Trophoblast cell (in vitro differentiated cells and primary cell): ENCODE measurements at regions not wholly inside any gene's neighbourhood (a gene's known extent, or its start where the extent isn't known, plus 50 kb on each side); places are given as distances from the start of the nearest gene placed in this dataset.

Experiments used
- DNase-seq, 2 donors: peaks; one replicate each; pipeline ENCODE4 v3.0.0-alpha.2; 2016
- H2AFZ ChIP-seq: 2 replicates; pipeline ENCODE4 v1.6.1; 2013; ENCODE audit warnings: low read length, moderate library complexity, mild to moderate bottlenecking; ENCODE audit not compliant: insufficient read depth, poor library complexity
- H2AK5ac ChIP-seq: 2 replicates; pipeline ENCODE4 v1.6.1; 2013; ENCODE audit warnings: mild to moderate bottlenecking, low read length
- H2BK120ac ChIP-seq: 2 replicates; pipeline ENCODE4 v1.6.1; 2013; ENCODE audit warnings: low read length, mild to moderate bottlenecking, moderate library complexity; ENCODE audit not compliant: insufficient read depth, poor library complexity
- H2BK12ac ChIP-seq: 2 replicates; pipeline ENCODE4 v1.6.1; 2013; ENCODE audit warnings: mild to moderate bottlenecking, low read length, moderate library complexity
- H2BK5ac ChIP-seq: 2 replicates; pipeline ENCODE4 v1.6.1; 2013; ENCODE audit warnings: low read length, low read depth, moderate library complexity, mild to moderate bottlenecking; ENCODE audit not compliant: poor library complexity
- H3K14ac ChIP-seq: 2 replicates; pipeline ENCODE4 v1.6.1; 2013; ENCODE audit warnings: mild to moderate bottlenecking, low read length
- H3K18ac ChIP-seq: 2 replicates; pipeline ENCODE4 v1.6.1; 2013; ENCODE audit warnings: mild to moderate bottlenecking, low read length
- H3K23ac ChIP-seq: 2 replicates; pipeline ENCODE4 v1.6.1; 2013; ENCODE audit warnings: low read length
- H3K27ac ChIP-seq: 2 replicates; pipeline ENCODE4 v1.5.1; 2013; ENCODE audit warnings: low read depth, mild to moderate bottlenecking, inconsistent platforms, low read length, moderate library complexity
- H3K27me3 ChIP-seq: 2 replicates; pipeline ENCODE4 v1.6.1; 2013; ENCODE audit warnings: inconsistent platforms, mild to moderate bottlenecking, low read length, moderate library complexity; ENCODE audit not compliant: insufficient read depth
- H3K36me3 ChIP-seq, 2 experiments: 1 replicate in 1 of 2; 2 replicates in 1 of 2; pipeline ENCODE4 v1.6.1; 2013; ENCODE audit warnings: low read length in 2 of 2, mild to moderate bottlenecking in 2 of 2, moderate library complexity in 1 of 2; ENCODE audit not compliant: insufficient read depth in 2 of 2, control insufficient read depth in 1 of 2
- H3K4ac ChIP-seq: 2 replicates; pipeline ENCODE4 v1.6.1; 2013; ENCODE audit warnings: low read depth, mild to moderate bottlenecking, low read length, moderate library complexity
- H3K4me1 ChIP-seq, 2 experiments: 1 replicate in 1 of 2; 2 replicates in 1 of 2; pipeline ENCODE4 v1.6.1; 2013; ENCODE audit warnings: low read length in 2 of 2, mild to moderate bottlenecking in 2 of 2, moderate library complexity in 1 of 2; ENCODE audit not compliant: insufficient read depth in 2 of 2, control insufficient read depth in 1 of 2
- H3K4me2 ChIP-seq: 2 replicates; pipeline ENCODE4 v1.6.1; 2013; ENCODE audit warnings: inconsistent platforms, mild to moderate bottlenecking, low read length, moderate library complexity
- H3K4me3 ChIP-seq: 2 replicates; pipeline ENCODE4 v1.5.1; 2013; ENCODE audit warnings: mild to moderate bottlenecking, low read depth, low read length, inconsistent platforms
- H3K79me1 ChIP-seq: one replicate; pipeline ENCODE4 v1.6.1; 2013; ENCODE audit warnings: low read length
- H3K79me2 ChIP-seq: 2 replicates; pipeline ENCODE4 v1.6.1; 2013; ENCODE audit warnings: low read length, mild to moderate bottlenecking; ENCODE audit not compliant: control insufficient read depth, insufficient read depth, poor library complexity
- H3K9ac ChIP-seq: 2 replicates; pipeline ENCODE4 v1.6.1; 2013; ENCODE audit warnings: mild to moderate bottlenecking, low read length
- H3K9me3 ChIP-seq: 2 replicates; pipeline ENCODE4 v1.6.1; 2013; ENCODE audit warnings: low read depth, mild to moderate bottlenecking, control low read depth, inconsistent platforms, low read length; ENCODE audit not compliant: insufficient read depth
- H4K12ac ChIP-seq: 2 replicates; pipeline ENCODE4 v1.6.1; 2013; ENCODE audit warnings: low read depth, mild to moderate bottlenecking, low read length, moderate library complexity
- H4K8ac ChIP-seq: 2 replicates; pipeline ENCODE4 v1.6.1; 2013; ENCODE audit warnings: low read depth, mild to moderate bottlenecking, low read length, moderate library complexity
- H4K91ac ChIP-seq: one replicate; pipeline ENCODE4 v1.6.1; 2013; ENCODE audit warnings: low read depth, mild to moderate bottlenecking, low read length, moderate library complexity
- WGBS: extraction: QIAGEN DNeasy Blood & Tissue Kit; methylation state at CpG from one replicate; pipeline ENCODE4 v1.1.7; 2013; ENCODE audit warnings: missing lambda C conversion rate; ENCODE audit not compliant: insufficient read length, insufficient coverage; ENCODE audit errors: extremely low coverage; 5-methylcytosine and 5-hydroxymethylcytosine counted together

GRCh38 chr14:66306101-66306500, 180.1 kb upstream of the CCDC196 start:
- Histone ChIP-seq H3K18ac (no peak overlapping the region), H4K91ac (no peak overlapping the region), H4K8ac (no peak overlapping the region), H3K4me1 (no peaks in the 10 kb centered on the region), H2AK5ac (no peak overlapping the region), H2AFZ (no peak overlapping the region), H2BK12ac (no peak overlapping the region), H3K14ac (no peak overlapping the region), H3K27me3 (no peaks in the 10 kb centered on the region), H2BK120ac (no peak overlapping the region), H3K4ac (no peak overlapping the region), H3K9ac (no peak overlapping the region), H3K79me2 (no peaks in the 10 kb centered on the region), H2BK5ac (no peak overlapping the region), H3K9me3 (peaks cover 5% of the 10 kb centered on the region), H3K4me2 (no peak overlapping the region), H3K79me1 (no peaks in the 10 kb centered on the region), H4K12ac (no peak overlapping the region), H3K4me3 (no peak overlapping the region), H3K27ac (no peak overlapping the region), H3K23ac (no peak overlapping the region), H3K36me3 (no peaks in the 10 kb centered on the region)
- DNase-seq, result no peak

GRCh38 chr14:66311058-66311457, 175.1 kb upstream of the CCDC196 start:
- Histone ChIP-seq H3K27me3 (no peaks in the 10 kb centered on the region), H3K4me2 (no peak overlapping the region), H3K9ac (no peak overlapping the region), H4K91ac (no peak overlapping the region), H3K4ac (no peak overlapping the region), H2AK5ac (no peak overlapping the region), H4K8ac (no peak overlapping the region), H3K79me2 (no peaks in the 10 kb centered on the region), H3K9me3 (peaks cover 5% of the 10 kb centered on the region), H3K27ac (no peak overlapping the region), H2BK120ac (no peak overlapping the region), H4K12ac (no peak overlapping the region), H3K23ac (no peak overlapping the region), H3K79me1 (no peaks in the 10 kb centered on the region), H2BK12ac (no peak overlapping the region), H3K4me1 (no peaks in the 10 kb centered on the region), H3K4me3 (no peak overlapping the region), H3K14ac (no peak overlapping the region), H2AFZ (no peak overlapping the region), H3K36me3 (no peaks in the 10 kb centered on the region), H3K18ac (no peak overlapping the region), H2BK5ac (no peak overlapping the region)
- no CpG with 5 or more reads among the region's 3 CpGs for WGBS
- no peak for DNase-seq

- H3K4ac ChIP-seq, result no peak overlapping the region
- H3K27me3 ChIP-seq, result no peaks in the 10 kb centered on the region
- no peak overlapping the region for H3K23ac ChIP-seq
- H3K79me2 ChIP-seq, result no peaks in the 10 kb centered on the region
- no peaks in the 10 kb centered on the region for H3K36me3 ChIP-seq
- H4K91ac ChIP-seq, result no peak overlapping the region
- H3K4me3 ChIP-seq, result no peak overlapping the region
- peaks cover 8% of the 10 kb centered on the region for H3K9me3 ChIP-seq
- H2BK120ac ChIP-seq, result no peak overlapping the region
- H4K12ac ChIP-seq, result no peak overlapping the region
- H2BK5ac ChIP-seq, result no peak overlapping the region
- no peak overlapping the region for H3K27ac ChIP-seq
- no peak for DNase-seq
- no CpG with 5 or more reads among the region's 5 CpGs for WGBS
- no peak overlapping the region for H3K14ac ChIP-seq
- no peak overlapping the region for H3K18ac ChIP-seq
- H3K4me2 ChIP-seq, result no peak overlapping the region
- H4K8ac ChIP-seq, result no peak overlapping the region
- no peak overlapping the region for H3K9ac ChIP-seq
- no peaks in the 10 kb centered on the region for H3K79me1 ChIP-seq
- no peak overlapping the region for H2AK5ac ChIP-seq
- H3K4me1 ChIP-seq, result no peaks in the 10 kb centered on the region
- no peak overlapping the region for H2AFZ ChIP-seq
- no peak overlapping the region for H2BK12ac ChIP-seq
These were observed 174.2 kb upstream of the CCDC196 start for GRCh38 chr14:66311990-66312389.

GRCh38 chr14:66312451-66312850, 173.7 kb upstream of the CCDC196 start:
- H3K9ac ChIP-seq, result no peak overlapping the region
- no peak overlapping the region for H2AK5ac ChIP-seq
- no peaks in the 10 kb centered on the region for H3K27me3 ChIP-seq
- no peaks in the 10 kb centered on the region for H3K79me2 ChIP-seq
- no peak overlapping the region for H3K23ac ChIP-seq
- no peak overlapping the region for H2AFZ ChIP-seq
- H2BK120ac ChIP-seq, result no peak overlapping the region
- DNase-seq, result no peak
- H3K79me1 ChIP-seq, result no peaks in the 10 kb centered on the region
- no peak overlapping the region for H3K18ac ChIP-seq
- H3K36me3 ChIP-seq, result no peaks in the 10 kb centered on the region
- no peak overlapping the region for H3K4me2 ChIP-seq
- H3K14ac ChIP-seq, result no peak overlapping the region
- H2BK12ac ChIP-seq, result no peak overlapping the region
- peaks cover 8% of the 10 kb centered on the region for H3K9me3 ChIP-seq
- H3K4ac ChIP-seq, result no peak overlapping the region
- no peak overlapping the region for H2BK5ac ChIP-seq
- no peak overlapping the region for H3K4me3 ChIP-seq
- H4K8ac ChIP-seq, result no peak overlapping the region
- no peak overlapping the region for H4K12ac ChIP-seq
- no peak overlapping the region for H3K27ac ChIP-seq
- no peaks in the 10 kb centered on the region for H3K4me1 ChIP-seq
- no peak overlapping the region for H4K91ac ChIP-seq
- WGBS, result no CpG with 5 or more reads among the region's 3 CpGs
